WERI-Rb-1 (cell line): ENCODE measurements at regions not wholly inside any gene's neighbourhood (a gene's known extent, or its start where the extent isn't known, plus 50 kb on each side); places are given as distances from the start of the nearest gene placed in this dataset.

ENCODE experiments used
- DNase-seq: peaks from one replicate; pipeline ENCODE4 v3.0.0-alpha.2; 2020
- H3K27ac ChIP-seq: fragments of 250-450 bp; sonication (Bioruptor Pico); 2 replicates; pipeline ENCODE4 v1.5.1; 2020; ENCODE audit warnings: mild to moderate bottlenecking, moderate library complexity
- H3K27me3 ChIP-seq: fragments of 250-450 bp; sonication (Bioruptor Pico); 2 replicates; pipeline ENCODE4 v1.5.1; 2021; ENCODE audit warnings: mild to moderate bottlenecking, low read depth, moderate library complexity; ENCODE audit not compliant: insufficient read depth, severe bottlenecking
- H3K36me3 ChIP-seq: fragments of 250-450 bp; sonication (Bioruptor Pico); 2 replicates; pipeline ENCODE4 v1.5.1; 2020; ENCODE audit warnings: mild to moderate bottlenecking, moderate library complexity
- H3K4me3 ChIP-seq: 2 replicates; pipeline ENCODE4 v1.5.1; 2011; ENCODE audit warnings: low read depth, mild to moderate bottlenecking, control low read depth, low read length
- H3K9me3 ChIP-seq: fragments of 250-450 bp; sonication (Bioruptor Pico); 2 replicates; pipeline ENCODE4 v1.5.1; 2021; ENCODE audit warnings: mild to moderate bottlenecking, moderate library complexity; ENCODE audit not compliant: severe bottlenecking
- CTCF ChIP-seq: IDR thresholded peaks from 2 replicates; pipeline ENCODE4 v1.5.1; 2011; ENCODE audit warnings: low read depth, mild to moderate bottlenecking, control low read depth, inconsistent platforms, low read length

DNA sequence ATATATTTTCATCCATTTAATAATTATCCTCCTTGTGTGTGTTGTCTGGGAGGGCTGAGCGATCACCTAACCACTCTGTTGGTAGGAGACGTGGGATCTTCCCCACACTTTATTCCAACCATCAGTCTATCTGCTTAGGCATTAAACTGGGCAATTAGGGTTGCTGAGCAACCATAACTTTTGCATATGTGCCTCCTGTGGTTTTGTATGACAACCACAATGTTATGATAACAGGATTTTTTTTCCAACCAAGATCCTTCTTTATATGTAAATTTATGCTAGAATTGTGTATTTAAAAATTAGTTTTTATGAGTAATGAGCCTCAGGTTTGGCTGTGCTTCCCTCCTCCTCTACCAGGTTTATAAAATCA lies 495.0 kb upstream of the MGMT start:
- Histone ChIP-seq H3K36me3 (no peaks in the 10 kb centered on the region), H3K9me3 (no peaks in the 10 kb centered on the region), H3K27ac (no peak overlapping the region), H3K27me3 (peaks cover 9% of the 10 kb centered on the region), H3K4me3 (no peak overlapping the region)
- no peak for TF ChIP-seq CTCF
- DNase-seq = no peak

GRCh38 chr10:128973221-128973620 lies 493.8 kb upstream of the MGMT start:
- H3K27ac ChIP-seq = no peak overlapping the region
- no peak for TF ChIP-seq CTCF
- peaks cover 9% of the 10 kb centered on the region for H3K27me3 ChIP-seq
- no peaks in the 10 kb centered on the region for H3K9me3 ChIP-seq
- DNase-seq = no peak
- H3K4me3 ChIP-seq = no peak overlapping the region
- no peaks in the 10 kb centered on the region for H3K36me3 ChIP-seq

DNA sequence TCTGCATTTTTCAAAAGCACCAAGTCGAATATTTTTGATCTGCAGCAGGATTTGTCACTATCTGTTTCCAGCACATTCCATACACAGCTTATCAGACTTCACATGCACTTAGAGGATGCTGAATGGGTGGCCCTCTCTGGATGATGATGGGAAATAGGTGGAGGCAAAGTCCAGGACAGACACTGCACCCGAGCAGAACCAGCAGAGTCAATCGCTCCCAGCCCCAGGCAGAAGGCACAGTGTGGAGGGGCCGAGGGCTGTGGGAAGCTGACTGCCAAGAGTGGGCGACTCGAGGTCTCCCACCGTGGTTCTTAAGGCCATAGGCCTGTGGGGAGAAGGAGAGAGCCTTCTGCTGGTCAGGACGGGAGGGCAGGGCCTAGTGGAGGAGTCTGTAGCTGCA lies 490.2 kb upstream of the MGMT start:
- TF ChIP-seq CTCF = no peak
- H3K9me3 ChIP-seq = no peaks in the 10 kb centered on the region
- no peak overlapping the region for H3K4me3 ChIP-seq
- peaks cover 3% of the 10 kb centered on the region for H3K27me3 ChIP-seq
- no peak for DNase-seq
- H3K36me3 ChIP-seq = no peaks in the 10 kb centered on the region
- H3K27ac ChIP-seq = no peak overlapping the region

DNA sequence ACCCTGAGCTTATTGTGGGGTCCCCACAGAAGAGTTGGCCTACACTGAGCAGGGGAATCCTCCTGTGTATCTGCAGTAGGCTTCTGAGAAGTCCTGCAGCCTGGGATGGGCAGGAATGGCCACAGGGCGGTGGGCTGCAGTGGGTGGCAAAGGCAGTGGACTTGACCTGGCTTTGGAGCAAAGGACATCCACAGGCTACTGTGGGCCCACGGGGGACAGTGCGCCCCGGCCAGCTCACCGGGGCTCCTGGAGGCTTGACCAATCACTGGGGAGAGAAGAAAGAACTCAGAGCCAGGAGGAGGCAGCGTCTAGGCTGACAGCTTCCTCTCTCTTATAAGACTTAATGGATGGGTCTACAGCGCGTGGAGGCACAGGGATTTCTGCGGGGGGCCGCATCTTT lies 488.8 kb upstream of the MGMT start:
- Histone ChIP-seq H3K36me3 (no peaks in the 10 kb centered on the region), H3K27ac (no peak overlapping the region), H3K4me3 (no peak overlapping the region), H3K27me3 (peaks cover 3% of the 10 kb centered on the region), H3K9me3 (no peaks in the 10 kb centered on the region)
- no peak for TF ChIP-seq CTCF
- DNase-seq = no peak

DNA sequence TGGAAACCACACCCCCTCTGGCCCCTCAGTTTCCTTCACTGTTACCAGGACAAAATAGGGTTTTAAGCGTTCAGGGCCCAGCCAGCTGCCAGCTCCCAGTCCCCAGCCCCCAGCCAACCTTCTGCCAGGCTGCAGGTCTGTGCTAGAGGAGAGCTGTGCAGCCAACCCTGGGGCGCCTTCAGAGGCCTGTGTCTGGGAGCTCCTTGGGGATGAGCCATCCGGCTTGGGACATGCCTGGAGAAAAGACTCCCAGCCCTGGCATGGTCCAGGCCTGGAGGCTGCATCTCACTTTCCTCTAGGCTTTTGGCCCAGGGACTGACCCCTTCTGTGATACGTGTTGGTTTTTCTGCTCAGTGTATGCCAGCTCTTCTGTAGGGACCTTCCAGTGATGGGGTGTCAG lies 487.6 kb upstream of the MGMT start:
- DNase-seq = no peak
- no peak for TF ChIP-seq CTCF
- Histone ChIP-seq H3K9me3 (no peaks in the 10 kb centered on the region), H3K4me3 (no peak overlapping the region), H3K27ac (no peak overlapping the region), H3K27me3 (no peaks in the 10 kb centered on the region), H3K36me3 (no peaks in the 10 kb centered on the region)

GRCh38 chr10:128981251-128981650 lies 485.8 kb upstream of the MGMT start:
- H3K27me3 ChIP-seq = peaks cover 2% of the 10 kb centered on the region
- no peak overlapping the region for H3K27ac ChIP-seq
- H3K4me3 ChIP-seq = no peak overlapping the region
- TF ChIP-seq CTCF = no peak
- H3K36me3 ChIP-seq = no peaks in the 10 kb centered on the region
- DNase-seq = no peak
- H3K9me3 ChIP-seq = no peaks in the 10 kb centered on the region
